ENCODE measurements at regions not wholly inside any gene's neighbourhood (a gene's known extent, or its start where the extent isn't known, plus 50 kb on each side); places are given as distances from the start of the nearest gene placed in this dataset.

- no peaks in the 10 kb centered on the region for H3K27me3 Mint-ChIP-seq (ENCODE audit: insufficient read depth, unreplicated experiment)
- H3K9me3 Mint-ChIP-seq (ENCODE audit: unreplicated experiment): no peaks in the 10 kb centered on the region
- H3K36me3 Mint-ChIP-seq (ENCODE audit: insufficient read depth, unreplicated experiment): no peaks in the 10 kb centered on the region
- intact Hi-C loops (cut with micrococcal nuclease): no loop called here
- DNase-seq (ENCODE audit: unreplicated experiment): no peak
- H3K27ac Mint-ChIP-seq (ENCODE audit: low read depth, unreplicated experiment): no peak overlapping the region
- CTCF ChIA-PET: no interaction called here
- no TSS peak for BruUV-seq (replicated peaks)
- POLR2A ChIA-PET: no interaction called here
- no peak for TF ChIP-seq CTCF (IDR thresholded peaks at IDR 0.05; ENCODE audit: unreplicated experiment)
- H3K4me1 Mint-ChIP-seq (ENCODE audit: insufficient read depth, unreplicated experiment): no peaks in the 10 kb centered on the region
- H3K4me3 Mint-ChIP-seq (ENCODE audit: unreplicated experiment): no peak overlapping the region
Measured at GRCh38 chr7:124596881-124597280, 168.7 kb downstream of the GPR37 start.

GRCh38 chr7:124590814-124591213 is 174.8 kb downstream of the GPR37 start:
- no peak overlapping the region for H3K27ac Mint-ChIP-seq (ENCODE audit: low read depth, unreplicated experiment)
- BruUV-seq (replicated peaks): no TSS peak
- H3K36me3 Mint-ChIP-seq (ENCODE audit: insufficient read depth, unreplicated experiment): no peaks in the 10 kb centered on the region
- TF ChIP-seq CTCF (IDR thresholded peaks at IDR 0.05; ENCODE audit: unreplicated experiment): no peak
- H3K27me3 Mint-ChIP-seq (ENCODE audit: insufficient read depth, unreplicated experiment): no peaks in the 10 kb centered on the region
- H3K4me3 Mint-ChIP-seq (ENCODE audit: unreplicated experiment): no peak overlapping the region
- DNase-seq (ENCODE audit: unreplicated experiment): no peak
- POLR2A ChIA-PET: interaction anchor here (0.9 to 1.3 kb wide), 2 partner anchors 17 to 131 kb away, joined by 3 read pairs; no protein-coding TSS in a partner anchor
- H3K4me1 Mint-ChIP-seq (ENCODE audit: insufficient read depth, unreplicated experiment): no peaks in the 10 kb centered on the region
- CTCF ChIA-PET: interaction anchor here (1.2 kb wide), 1 partner anchor 175 kb away, joined by 4 read pairs; the partner anchor contains the start of gene GPR37
- intact Hi-C loops (cut with micrococcal nuclease): no loop called here
- peaks cover 5% of the 10 kb centered on the region for H3K9me3 Mint-ChIP-seq (ENCODE audit: unreplicated experiment)

- Mint-ChIP-seq H3K4me3 (ENCODE audit: unreplicated experiment) (no peak overlapping the region), H3K27ac (ENCODE audit: low read depth, unreplicated experiment) (no peak overlapping the region), H3K27me3 (ENCODE audit: insufficient read depth, unreplicated experiment) (no peaks in the 10 kb centered on the region), H3K4me1 (ENCODE audit: insufficient read depth, unreplicated experiment) (no peaks in the 10 kb centered on the region), H3K9me3 (ENCODE audit: unreplicated experiment) (no peaks in the 10 kb centered on the region), H3K36me3 (ENCODE audit: insufficient read depth, unreplicated experiment) (no peaks in the 10 kb centered on the region)
- POLR2A ChIA-PET: no interaction called here
- CTCF ChIA-PET: no interaction called here
- DNase-seq (ENCODE audit: unreplicated experiment): no peak
- intact Hi-C loops (cut with micrococcal nuclease): no loop called here
- no TSS peak for BruUV-seq (replicated peaks)
- TF ChIP-seq CTCF (IDR thresholded peaks at IDR 0.05; ENCODE audit: unreplicated experiment): no peak
Measured at GRCh38 chr7:124577256-124577655, 188.3 kb downstream of the GPR37 start.

GRCh38 chr7:124575176-124575575 is 190.4 kb downstream of the GPR37 start:
- no peak for TF ChIP-seq CTCF (IDR thresholded peaks at IDR 0.05; ENCODE audit: unreplicated experiment)
- no peak for DNase-seq (ENCODE audit: unreplicated experiment)
- no peak overlapping the region for H3K27ac Mint-ChIP-seq (ENCODE audit: low read depth, unreplicated experiment)
- H3K4me3 Mint-ChIP-seq (ENCODE audit: unreplicated experiment): no peak overlapping the region
- H3K27me3 Mint-ChIP-seq (ENCODE audit: insufficient read depth, unreplicated experiment): no peaks in the 10 kb centered on the region
- H3K9me3 Mint-ChIP-seq (ENCODE audit: unreplicated experiment): no peaks in the 10 kb centered on the region
- POLR2A ChIA-PET: no interaction called here
- CTCF ChIA-PET: interaction anchor here (0.7 kb wide), 1 partner anchor 9 kb away, joined by 3 read pairs; no protein-coding TSS in a partner anchor
- no TSS peak for BruUV-seq (replicated peaks)
- intact Hi-C loops (cut with micrococcal nuclease): no loop called here
- no peaks in the 10 kb centered on the region for H3K4me1 Mint-ChIP-seq (ENCODE audit: insufficient read depth, unreplicated experiment)
- no peaks in the 10 kb centered on the region for H3K36me3 Mint-ChIP-seq (ENCODE audit: insufficient read depth, unreplicated experiment)

All from MCF 10A (cell line).